Esophagus muscularis mucosa (tissue), 3 donors: ENCODE measurements at regions not wholly inside any gene's neighbourhood (a gene's known extent, or its start where the extent isn't known, plus 50 kb on each side); places are given as distances from the start of the nearest gene placed in this dataset.

Experiments used
- CTCF ChIP-seq, 3 experiments: fragments of 200-600 bp in 2 of 3; fragments of 450-650 bp in 1 of 3; sonication (generic) in 2 of 3; IDR thresholded peaks; one replicate each; pipeline ENCODE4 v1.5.1; 2017 to 2019; ENCODE audit warnings: antibody characterized with exemption in 3 of 3, mild to moderate bottlenecking in 2 of 3, moderate library complexity in 1 of 3
- POLR2AphosphoS5 ChIP-seq, 2 donors: sonication (generic); formaldehyde crosslinking; IDR thresholded peaks; one replicate each; pipeline ENCODE4 v1.6.1; 2017; ENCODE audit warnings: antibody characterized with exemption in 2 of 2

GRCh38 chr1:115164484-115164883 lies 75.2 kb upstream of the TSPAN2 start:
- TF ChIP-seq CTCF (IDR thresholded peaks at IDR 0.05) (no peak), POLR2AphosphoS5 (IDR thresholded peaks at IDR 0.05) (no peak)
